Astrocyte of the spinal cord (primary cell): ENCODE measurements at regions not wholly inside any gene's neighbourhood (a gene's known extent, or its start where the extent isn't known, plus 50 kb on each side); places are given as distances from the start of the nearest gene placed in this dataset.
"Not testable (repeated sequence)": the region's sequence is repeated elsewhere in the genome, so short reads cannot be mapped to it uniquely, and the experiment has no call there.

Experiments
- DNase-seq: peaks from one replicate; pipeline ENCODE4 v3.0.0; 2011; ENCODE audit warnings: low read depth, low spot score
- H3K4me3 ChIP-seq: 2 replicates; pipeline ENCODE4 v1.5.1; 2011; ENCODE audit warnings: low read depth, mild to moderate bottlenecking, low read length, moderate library complexity
- in situ Hi-C: cut with HindIII; loops from 2 replicates; pipeline ENCODE4 v1.10.0; 2017; ENCODE audit warnings: low sequenced_read_pairs
- TF ChIP-seq, protein P1 (sequence below): IDR thresholded peaks from 2 replicates; pipeline ENCODE4 v1.5.1; 2012; ENCODE audit warnings: low read depth, mild to moderate bottlenecking, low read length, inconsistent platforms

DNA sequence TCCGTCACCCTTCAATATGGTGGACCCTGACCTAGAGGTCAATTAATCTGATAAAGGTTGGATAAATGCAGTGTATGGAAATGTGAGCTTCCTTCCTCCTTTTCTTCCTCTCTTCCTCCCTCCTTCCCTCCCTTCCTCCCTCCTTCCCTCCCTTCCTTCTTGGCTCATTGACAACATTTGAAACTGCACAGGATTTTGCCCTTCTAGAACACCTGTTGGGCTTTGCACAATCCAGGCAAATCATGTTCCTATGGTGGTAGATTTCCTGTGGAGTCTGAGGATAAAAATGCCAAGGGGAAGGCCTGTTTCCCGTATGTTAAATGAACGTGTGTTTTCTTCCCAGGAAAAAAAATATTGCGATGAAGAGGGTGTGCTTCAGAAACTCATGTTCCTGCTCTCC is 642.8 kb downstream of the EPM2A start:
- DNase-seq, result no peak
- TF ChIP-seq, protein P1, sequence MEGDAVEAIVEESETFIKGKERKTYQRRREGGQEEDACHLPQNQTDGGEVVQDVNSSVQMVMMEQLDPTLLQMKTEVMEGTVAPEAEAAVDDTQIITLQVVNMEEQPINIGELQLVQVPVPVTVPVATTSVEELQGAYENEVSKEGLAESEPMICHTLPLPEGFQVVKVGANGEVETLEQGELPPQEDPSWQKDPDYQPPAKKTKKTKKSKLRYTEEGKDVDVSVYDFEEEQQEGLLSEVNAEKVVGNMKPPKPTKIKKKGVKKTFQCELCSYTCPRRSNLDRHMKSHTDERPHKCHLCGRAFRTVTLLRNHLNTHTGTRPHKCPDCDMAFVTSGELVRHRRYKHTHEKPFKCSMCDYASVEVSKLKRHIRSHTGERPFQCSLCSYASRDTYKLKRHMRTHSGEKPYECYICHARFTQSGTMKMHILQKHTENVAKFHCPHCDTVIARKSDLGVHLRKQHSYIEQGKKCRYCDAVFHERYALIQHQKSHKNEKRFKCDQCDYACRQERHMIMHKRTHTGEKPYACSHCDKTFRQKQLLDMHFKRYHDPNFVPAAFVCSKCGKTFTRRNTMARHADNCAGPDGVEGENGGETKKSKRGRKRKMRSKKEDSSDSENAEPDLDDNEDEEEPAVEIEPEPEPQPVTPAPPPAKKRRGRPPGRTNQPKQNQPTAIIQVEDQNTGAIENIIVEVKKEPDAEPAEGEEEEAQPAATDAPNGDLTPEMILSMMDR, result no peak
- no peak overlapping the region for H3K4me3 ChIP-seq
- in situ Hi-C loops, result no loop called here

DNA sequence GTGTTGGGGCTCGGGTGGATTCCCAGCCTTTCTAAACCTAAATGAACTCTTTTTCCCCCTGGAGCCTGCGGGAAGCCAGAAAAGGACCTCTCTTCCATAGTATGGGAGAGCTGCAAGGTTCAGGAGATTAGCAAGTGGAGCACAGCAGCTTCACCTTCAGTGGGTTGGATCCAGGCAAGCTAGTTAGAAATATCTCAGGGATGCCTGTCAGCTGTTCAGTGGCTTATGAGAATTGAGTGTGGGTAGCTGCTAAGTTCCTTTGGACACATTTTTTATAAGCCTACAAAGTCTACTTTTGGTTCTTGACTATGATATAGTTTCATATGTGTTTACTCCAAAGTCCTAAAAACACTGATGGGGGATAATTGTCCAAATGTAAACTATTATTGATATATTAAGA is 642.1 kb downstream of the EPM2A start:
- TF ChIP-seq, protein P1, result no peak
- DNase-seq, result no peak
- in situ Hi-C loops, result no loop called here
- H3K4me3 ChIP-seq, result no peak overlapping the region

DNA sequence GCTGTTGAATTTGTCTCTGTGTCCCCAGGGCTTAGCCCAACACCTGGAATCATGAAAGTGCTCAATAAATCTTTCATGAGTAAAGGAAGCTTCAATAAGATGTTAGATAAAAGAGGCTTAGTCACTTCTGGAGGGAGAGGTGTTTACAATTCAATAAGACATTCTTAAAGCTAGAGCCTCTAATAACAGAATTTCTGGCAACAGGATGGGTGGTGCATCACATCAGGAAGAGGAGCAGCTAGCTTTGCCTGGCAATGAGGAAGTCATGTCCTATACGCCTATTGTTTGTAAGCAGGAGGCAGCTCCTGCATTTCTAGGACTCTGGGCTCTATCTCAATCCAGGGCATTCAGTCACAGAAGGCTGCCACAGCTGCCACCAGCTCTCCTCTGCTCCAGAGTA is 638.5 kb downstream of the EPM2A start:
- DNase-seq, result no peak
- no peak overlapping the region for H3K4me3 ChIP-seq
- TF ChIP-seq, protein P1, result no peak
- in situ Hi-C loops, result no loop called here

DNA sequence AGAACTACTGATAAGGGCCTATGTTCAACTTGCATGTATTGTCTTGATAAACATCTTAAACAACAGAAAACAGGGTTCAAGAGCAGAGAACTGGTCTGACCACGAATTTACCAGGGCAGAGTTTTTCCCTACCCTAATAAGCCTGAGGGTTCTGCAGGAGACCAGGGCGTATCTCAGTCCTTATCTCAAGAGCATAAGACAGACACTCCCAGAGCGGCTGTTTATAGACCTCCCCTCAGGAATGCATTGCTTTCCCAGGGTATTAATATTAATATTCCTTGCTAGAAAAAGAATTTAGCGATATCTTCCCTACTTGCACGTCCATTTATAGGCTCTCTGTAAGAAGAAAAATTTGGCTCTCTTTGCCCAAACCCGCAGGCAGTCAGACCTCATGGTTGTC is 637.2 kb downstream of the EPM2A start:
- in situ Hi-C loops, DNase-seq, H3K4me3 ChIP-seq: not testable (repeated sequence)

DNA sequence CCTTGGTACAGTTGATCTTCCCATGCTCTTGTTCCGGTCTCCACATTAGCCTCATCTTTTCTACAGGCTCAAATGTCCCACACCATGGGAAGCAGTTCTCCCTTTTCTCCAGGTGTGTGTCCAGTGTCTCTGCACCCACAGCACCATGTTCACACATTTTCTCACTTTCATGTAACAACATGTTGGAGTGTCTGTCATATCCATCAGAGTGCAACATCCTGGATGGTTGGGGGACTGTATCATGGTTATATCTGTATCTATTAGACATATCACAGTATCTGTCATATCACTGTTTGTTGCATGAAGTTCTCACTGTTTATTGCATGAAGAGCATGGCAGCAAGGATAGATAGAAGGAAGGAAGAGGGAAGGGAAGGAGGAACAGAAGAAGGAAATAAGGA is 635.6 kb downstream of the EPM2A start:
- TF ChIP-seq, protein P1, result no peak
- no peak for DNase-seq
- no peak overlapping the region for H3K4me3 ChIP-seq
- in situ Hi-C loops, result no loop called here

DNA sequence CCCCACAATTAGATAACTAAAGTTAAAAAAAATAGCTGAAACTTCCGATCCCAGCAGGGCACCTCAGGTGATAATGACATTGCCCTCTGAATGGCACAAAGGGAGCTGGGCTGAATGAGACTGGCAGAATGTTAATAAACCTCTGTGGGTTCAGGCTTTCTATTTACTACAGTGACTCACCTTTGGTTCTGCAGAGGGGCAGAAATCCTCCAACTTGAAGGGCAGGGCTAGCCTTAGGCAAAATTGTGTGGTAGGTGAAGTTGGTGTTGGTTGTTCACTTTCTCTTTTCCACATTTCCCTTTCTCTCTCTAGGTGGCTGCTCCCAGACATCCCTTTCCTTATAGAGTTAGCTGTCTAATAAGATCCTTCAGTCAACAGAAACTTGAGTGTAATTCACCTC is 625.2 kb downstream of the EPM2A start:
- DNase-seq, result no peak
- in situ Hi-C loops, result no loop called here

DNA sequence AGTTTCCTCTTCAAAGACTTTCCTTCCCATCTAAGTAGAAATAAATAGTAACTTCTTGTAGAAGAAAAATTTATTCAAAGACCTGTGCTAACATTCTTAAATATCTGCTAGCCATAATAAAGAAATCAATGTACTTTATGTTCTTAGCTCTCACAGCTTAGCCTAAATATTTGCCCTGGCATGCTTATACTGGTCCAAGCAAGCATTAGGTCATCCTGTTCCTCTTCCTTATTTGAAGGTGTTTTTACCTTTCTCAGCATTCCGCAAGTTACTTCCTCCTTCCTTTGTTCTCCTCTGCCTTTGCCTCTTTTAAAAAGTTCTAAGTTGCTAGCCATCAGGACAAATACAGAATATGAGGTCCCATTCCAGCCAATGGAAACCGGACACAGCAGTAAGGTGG is 623.9 kb downstream of the EPM2A start:
- in situ Hi-C loops, DNase-seq, H3K4me3 ChIP-seq: not testable (repeated sequence)

More for the DNA sequence above, 625.2 kb downstream of the EPM2A start:
- H3K4me3 ChIP-seq, result no peak overlapping the region
- TF ChIP-seq, protein P1, result no peak

DNA sequence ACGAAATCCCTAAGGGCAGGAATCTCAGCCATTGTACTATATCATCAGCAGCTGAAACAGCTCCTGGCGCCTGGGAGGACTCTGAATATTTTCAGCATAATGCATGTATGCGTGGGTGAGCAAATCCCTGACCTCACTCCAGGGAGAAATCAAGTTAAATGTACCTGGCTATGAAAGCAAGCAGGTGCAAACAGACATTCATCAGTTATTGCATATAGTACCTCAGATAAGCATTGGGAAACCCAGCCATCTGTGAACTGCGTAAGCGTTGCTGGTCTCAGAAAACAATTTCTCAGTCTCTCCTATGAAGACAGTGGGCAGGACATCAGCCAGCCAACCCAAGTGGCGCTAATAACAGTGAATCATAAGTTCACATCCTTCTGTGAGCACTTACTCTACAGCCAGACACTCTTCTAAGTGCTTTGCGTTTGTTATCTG is 622.6 kb downstream of the EPM2A start:
- TF ChIP-seq, protein P1, result no peak
- in situ Hi-C loops, result no loop called here
- H3K4me3 ChIP-seq, result no peak overlapping the region
- DNase-seq, result no peak
